SK-N-SH treated with all-trans-retinoic acid at 6 μM for 48 hours (cell line): ENCODE measurements at regions not wholly inside any gene's neighbourhood (a gene's known extent, or its start where the extent isn't known, plus 50 kb on each side); places are given as distances from the start of the nearest gene placed in this dataset.

Experiments
- OSR1 ChIP-seq: fragments of 250-450 bp; sonication (Bioruptor Pico); IDR thresholded peaks from 2 replicates; pipeline ENCODE4 v1.8.0; 2022; ENCODE audit warnings: moderate library complexity, mild to moderate bottlenecking, inconsistent platforms
- PPARA ChIP-seq: fragments of 250-450 bp; sonication (Bioruptor Pico); IDR thresholded peaks from 2 replicates; pipeline ENCODE4 v1.5.0; 2020; ENCODE audit warnings: mild to moderate bottlenecking, borderline replicate concordance
- RARB ChIP-seq: fragments of 250-450 bp; sonication (Bioruptor Pico); IDR thresholded peaks from 2 replicates; pipeline ENCODE4 v1.8.0; 2021; ENCODE audit warnings: mild to moderate bottlenecking, moderate library complexity
- TCF4 ChIP-seq: fragments of 250-450 bp; sonication (Bioruptor Pico); IDR thresholded peaks from 2 replicates; pipeline ENCODE4 v1.8.0; 2021; ENCODE audit warnings: mild to moderate bottlenecking, moderate library complexity, borderline replicate concordance
- ZFP3 ChIP-seq: fragments of 250-450 bp; sonication (Bioruptor Pico); IDR thresholded peaks from 2 replicates; pipeline ENCODE4 v1.5.0; 2020; ENCODE audit warnings: mild to moderate bottlenecking, moderate library complexity
- ZFP30 ChIP-seq: fragments of 450-650 bp; formaldehyde crosslinking; IDR thresholded peaks from 2 replicates; pipeline ENCODE4 v1.5.0; 2022; ENCODE audit warnings: mild to moderate bottlenecking, moderate library complexity
- ZNF565 ChIP-seq: fragments of 450-650 bp; formaldehyde crosslinking; conservative IDR thresholded peaks from 2 replicates; pipeline ENCODE4 v1.5.0; 2020; ENCODE audit warnings: low read depth, mild to moderate bottlenecking, moderate library complexity
- ZNF8 ChIP-seq: fragments of 450-650 bp; formaldehyde crosslinking; IDR thresholded peaks from 2 replicates; pipeline ENCODE4 v1.5.0; 2020; ENCODE audit warnings: mild to moderate bottlenecking, moderate library complexity
- TF ChIP-seq, protein P1 (sequence below): fragments of 250-450 bp; sonication (Bioruptor Pico); IDR thresholded peaks from 2 replicates; pipeline ENCODE4 v1.8.0; 2020; ENCODE audit warnings: mild to moderate bottlenecking, moderate library complexity, borderline replicate concordance
- TF ChIP-seq, protein P2 (sequence below): fragments of 250-450 bp; sonication (Bioruptor Pico); IDR thresholded peaks from 2 replicates; pipeline ENCODE4 v1.5.1; 2020; ENCODE audit warnings: low read depth, mild to moderate bottlenecking, moderate library complexity

- TF ChIP-seq OSR1 (CRISPR knock-in tag) (no peak), ZFP30 (CRISPR knock-in tag) (no peak), PPARA (CRISPR knock-in tag) (no peak), TCF4 (no peak), ZFP3 (CRISPR knock-in tag) (no peak), ZNF565 (CRISPR knock-in tag) (no peak), ZNF8 (CRISPR knock-in tag) (no peak), RARB (CRISPR knock-in tag) (no peak)
- TF ChIP-seq, protein P1, sequence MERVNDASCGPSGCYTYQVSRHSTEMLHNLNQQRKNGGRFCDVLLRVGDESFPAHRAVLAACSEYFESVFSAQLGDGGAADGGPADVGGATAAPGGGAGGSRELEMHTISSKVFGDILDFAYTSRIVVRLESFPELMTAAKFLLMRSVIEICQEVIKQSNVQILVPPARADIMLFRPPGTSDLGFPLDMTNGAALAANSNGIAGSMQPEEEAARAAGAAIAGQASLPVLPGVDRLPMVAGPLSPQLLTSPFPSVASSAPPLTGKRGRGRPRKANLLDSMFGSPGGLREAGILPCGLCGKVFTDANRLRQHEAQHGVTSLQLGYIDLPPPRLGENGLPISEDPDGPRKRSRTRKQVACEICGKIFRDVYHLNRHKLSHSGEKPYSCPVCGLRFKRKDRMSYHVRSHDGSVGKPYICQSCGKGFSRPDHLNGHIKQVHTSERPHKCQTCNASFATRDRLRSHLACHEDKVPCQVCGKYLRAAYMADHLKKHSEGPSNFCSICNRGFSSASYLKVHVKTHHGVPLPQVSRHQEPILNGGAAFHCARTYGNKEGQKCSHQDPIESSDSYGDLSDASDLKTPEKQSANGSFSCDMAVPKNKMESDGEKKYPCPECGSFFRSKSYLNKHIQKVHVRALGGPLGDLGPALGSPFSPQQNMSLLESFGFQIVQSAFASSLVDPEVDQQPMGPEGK (CRISPR knock-in tag): no peak
- TF ChIP-seq, protein P2, sequence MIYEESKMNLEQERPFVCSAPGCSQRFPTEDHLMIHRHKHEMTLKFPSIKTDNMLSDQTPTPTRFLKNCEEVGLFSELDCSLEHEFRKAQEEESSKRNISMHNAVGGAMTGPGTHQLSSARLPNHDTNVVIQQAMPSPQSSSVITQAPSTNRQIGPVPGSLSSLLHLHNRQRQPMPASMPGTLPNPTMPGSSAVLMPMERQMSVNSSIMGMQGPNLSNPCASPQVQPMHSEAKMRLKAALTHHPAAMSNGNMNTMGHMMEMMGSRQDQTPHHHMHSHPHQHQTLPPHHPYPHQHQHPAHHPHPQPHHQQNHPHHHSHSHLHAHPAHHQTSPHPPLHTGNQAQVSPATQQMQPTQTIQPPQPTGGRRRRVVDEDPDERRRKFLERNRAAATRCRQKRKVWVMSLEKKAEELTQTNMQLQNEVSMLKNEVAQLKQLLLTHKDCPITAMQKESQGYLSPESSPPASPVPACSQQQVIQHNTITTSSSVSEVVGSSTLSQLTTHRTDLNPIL (CRISPR knock-in tag): no peak
Observed at GRCh38 chr21:33998402-33998801, 75.0 kb upstream of the MRPS6 start.
